KMS-11 (cell line): ENCODE measurements at regions not wholly inside any gene's neighbourhood (a gene's known extent, or its start where the extent isn't known, plus 50 kb on each side); places are given as distances from the start of the nearest gene placed in this dataset.

ENCODE experiments used
- H2AFZ ChIP-seq: fragments of 200-600 bp; sonication (generic); 2 replicates; pipeline ENCODE4 v1.6.1; 2016; ENCODE audit warnings: antibody characterized with exemption, mixed run types, low read depth
- H3K27ac ChIP-seq: fragments of 200-600 bp; sonication (generic); 2 replicates; pipeline ENCODE4 v1.6.1; 2016; ENCODE audit warnings: mild to moderate bottlenecking, mixed run types
- H3K27me3 ChIP-seq: fragments of 200-600 bp; sonication (generic); 2 replicates; pipeline ENCODE4 v1.6.1; 2017; ENCODE audit warnings: mild to moderate bottlenecking, low read depth, mixed run types, moderate library complexity; ENCODE audit not compliant: insufficient read depth
- H3K36me3 ChIP-seq: fragments of 200-600 bp; sonication (generic); 2 replicates; pipeline ENCODE4 v1.6.1; 2017; ENCODE audit warnings: mild to moderate bottlenecking, mixed run types; ENCODE audit not compliant: insufficient read depth
- H3K4me1 ChIP-seq: fragments of 200-600 bp; sonication (generic); 2 replicates; pipeline ENCODE4 v1.6.1; 2016; ENCODE audit warnings: mild to moderate bottlenecking, low read depth, mixed run types; ENCODE audit not compliant: poor library complexity, severe bottlenecking
- H3K4me2 ChIP-seq: fragments of 200-600 bp; sonication (generic); 2 replicates; pipeline ENCODE4 v1.7.0; 2016; ENCODE audit warnings: mild to moderate bottlenecking, mixed run types
- H3K4me3 ChIP-seq: fragments of 200-600 bp; sonication (generic); IDR thresholded peaks from 2 replicates; pipeline ENCODE4 v1.6.1; 2017; ENCODE audit warnings: low read depth, low read length, mixed read lengths; ENCODE audit not compliant: insufficient read depth
- H3K79me2 ChIP-seq: fragments of 200-600 bp; sonication (generic); 2 replicates; pipeline ENCODE4 v1.6.1; 2016; ENCODE audit warnings: low read depth, mixed run types; ENCODE audit not compliant: insufficient read depth
- H3K9ac ChIP-seq: fragments of 200-600 bp; sonication (generic); 2 replicates; pipeline ENCODE4 v1.6.1; 2016; ENCODE audit warnings: mild to moderate bottlenecking, mixed run types
- H4K20me1 ChIP-seq: fragments of 200-600 bp; sonication (generic); 2 replicates; pipeline ENCODE4 v1.6.1; 2016; ENCODE audit warnings: mild to moderate bottlenecking, mixed run types; ENCODE audit not compliant: insufficient read depth
- CTCF ChIP-seq: fragments of 200-600 bp; sonication (generic); conservative IDR thresholded peaks from 2 replicates; pipeline ENCODE4 v1.6.1; 2017; ENCODE audit warnings: low read depth, mild to moderate bottlenecking, antibody characterized with exemption, low read length, moderate library complexity, mixed read lengths

- H3K4me2 ChIP-seq = no peak overlapping the region
- TF ChIP-seq CTCF = no peak
- H3K4me1 ChIP-seq = no peaks in the 10 kb centered on the region
- no peaks in the 10 kb centered on the region for H3K36me3 ChIP-seq
- no peak overlapping the region for H2AFZ ChIP-seq
- peaks cover 11% of the 10 kb centered on the region; the same call in 1 of the 2 replicates for H3K27me3 ChIP-seq
- no peaks in the 10 kb centered on the region for H4K20me1 ChIP-seq
- no peak overlapping the region for H3K9ac ChIP-seq
- H3K27ac ChIP-seq = no peak overlapping the region
- H3K79me2 ChIP-seq = no peaks in the 10 kb centered on the region
- no peak overlapping the region for H3K4me3 ChIP-seq
Measured at GRCh38 chr22:44590291-44590690, 92.3 kb upstream of the RTL6 start.

- Histone ChIP-seq H2AFZ (no peak overlapping the region), H3K27me3 (peaks cover 11% of the 10 kb centered on the region; the same call in 1 of the 2 replicates), H3K4me3 (no peak overlapping the region), H3K9ac (no peak overlapping the region), H4K20me1 (no peaks in the 10 kb centered on the region), H3K79me2 (no peaks in the 10 kb centered on the region), H3K27ac (no peak overlapping the region), H3K36me3 (no peaks in the 10 kb centered on the region), H3K4me1 (no peaks in the 10 kb centered on the region), H3K4me2 (no peak overlapping the region)
- no peak for TF ChIP-seq CTCF
Measured at GRCh38 chr22:44589831-44590230, 91.8 kb upstream of the RTL6 start.

GRCh38 chr22:44588348-44588747, 90.3 kb upstream of the RTL6 start:
- Histone ChIP-seq H3K9ac (no peak overlapping the region), H2AFZ (no peak overlapping the region), H4K20me1 (no peaks in the 10 kb centered on the region), H3K27ac (no peak overlapping the region), H3K4me2 (no peak overlapping the region), H3K4me3 (no peak overlapping the region), H3K27me3 (peaks cover 11% of the 10 kb centered on the region; the same call in 1 of the 2 replicates), H3K4me1 (no peaks in the 10 kb centered on the region), H3K36me3 (no peaks in the 10 kb centered on the region), H3K79me2 (no peaks in the 10 kb centered on the region)
- no peak for TF ChIP-seq CTCF

GRCh38 chr22:44587737-44588310, 89.8 kb upstream of the RTL6 start:
- Histone ChIP-seq H3K4me2 (no peak overlapping the region), H3K4me3 (no peak overlapping the region), H3K27ac (no peak overlapping the region), H3K36me3 (no peaks in the 10 kb centered on the region), H3K27me3 (peaks cover 11% of the 10 kb centered on the region; the same call in 1 of the 2 replicates), H3K4me1 (no peaks in the 10 kb centered on the region), H2AFZ (no peak overlapping the region), H3K79me2 (no peaks in the 10 kb centered on the region), H3K9ac (no peak overlapping the region), H4K20me1 (no peaks in the 10 kb centered on the region)
- TF ChIP-seq CTCF = no peak
